NCI-H69 (cell line): ENCODE measurements at regions not wholly inside any gene's neighbourhood (a gene's known extent, or its start where the extent isn't known, plus 50 kb on each side); places are given as distances from the start of the nearest gene placed in this dataset.
"Not testable (repeated sequence)": the region's sequence is repeated elsewhere in the genome, so short reads cannot be mapped to it uniquely, and the experiment has no call there.

ENCODE experiments used
- DNase-seq: peaks from one replicate; lab custom pipeline; 2025; lab: John Stamatoyannopoulos, UW

- no peak for DNase-seq
Measured at GRCh38 chr7:65800890-65801341, 72.0 kb upstream of the VKORC1L1 start.

- no peak for DNase-seq
Measured at GRCh38 chr7:65804887-65805286, 68.0 kb upstream of the VKORC1L1 start.

- not testable (repeated sequence) for DNase-seq
Measured at GRCh38 chr7:65807067-65807466, 65.8 kb upstream of the VKORC1L1 start.

GRCh38 chr7:65809259-65809981, 63.5 kb upstream of the VKORC1L1 start:
- no peak for DNase-seq

GRCh38 chr7:65809982-65810288, 62.9 kb upstream of the VKORC1L1 start:
- no peak for DNase-seq

- no peak for DNase-seq
Measured at GRCh38 chr7:65812281-65812680, 60.6 kb upstream of the VKORC1L1 start.

GRCh38 chr7:65814556-65815167, 58.2 kb upstream of the VKORC1L1 start:
- DNase-seq = not testable (repeated sequence)

- no peak for DNase-seq
Measured at GRCh38 chr7:65820287-65820950, 52.5 kb upstream of the VKORC1L1 start.
